Caki2 (cell line): ENCODE measurements at regions not wholly inside any gene's neighbourhood (a gene's known extent, or its start where the extent isn't known, plus 50 kb on each side); places are given as distances from the start of the nearest gene placed in this dataset.

ENCODE experiments used
- DNase-seq: peaks from one replicate; pipeline ENCODE4 v3.0.0-alpha.2; 2015; ENCODE audit warnings: low read depth
- in situ Hi-C: cut with HindIII; loops from 2 replicates; pipeline ENCODE4 v1.10.0; 2016; ENCODE audit warnings: low sequenced_read_pairs, low pct_unique_long_range_greater_than_20kb, mixed read lengths

- DNase-seq = no peak
- in situ Hi-C loops = no loop called here
These were observed 117.3 kb downstream of the GALR1 start for GRCh38 chr18:77366720-77367641.

GRCh38 chr18:77369644-77370043 lies 120.0 kb downstream of the GALR1 start:
- DNase-seq = no peak
- in situ Hi-C loops = no loop called here

- in situ Hi-C loops = no loop called here
These were observed 124.2 kb downstream of the GALR1 start for GRCh38 chr18:77373730-77374445.

GRCh38 chr18:77374446-77374805 lies 124.8 kb downstream of the GALR1 start:
- no peak for DNase-seq
- in situ Hi-C loops = no loop called here

More at GRCh38 chr18:77373730-77374445, 124.2 kb downstream of the GALR1 start:
- no peak for DNase-seq

GRCh38 chr18:77376043-77376732 lies 126.5 kb downstream of the GALR1 start:
- in situ Hi-C loops = no loop called here
- DNase-seq = no peak

- in situ Hi-C loops = no loop called here
These were observed 127.1 kb downstream of the GALR1 start for GRCh38 chr18:77376733-77377094.

GRCh38 chr18:77377813-77378212 lies 128.2 kb downstream of the GALR1 start:
- in situ Hi-C loops = no loop called here
- no peak for DNase-seq

More at GRCh38 chr18:77376733-77377094, 127.1 kb downstream of the GALR1 start:
- DNase-seq = no peak

- in situ Hi-C loops = no loop called here
These were observed 130.4 kb downstream of the GALR1 start for GRCh38 chr18:77379976-77380509.

GRCh38 chr18:77380695-77381094 lies 131.0 kb downstream of the GALR1 start:
- no peak for DNase-seq

More at GRCh38 chr18:77379976-77380509, 130.4 kb downstream of the GALR1 start:
- DNase-seq = no peak

GRCh38 chr18:77392321-77392720 lies 142.7 kb downstream of the GALR1 start:
- in situ Hi-C loops = no loop called here
- no peak for DNase-seq

More at GRCh38 chr18:77380695-77381094, 131.0 kb downstream of the GALR1 start:
- in situ Hi-C loops = no loop called here

GRCh38 chr18:77393519-77393918 lies 143.9 kb downstream of the GALR1 start:
- in situ Hi-C loops = no loop called here
- no peak for DNase-seq

- in situ Hi-C loops = no loop called here
These were observed 146.3 kb downstream of the GALR1 start for GRCh38 chr18:77395953-77396352.

GRCh38 chr18:77397056-77397455 lies 147.4 kb downstream of the GALR1 start:
- in situ Hi-C loops = no loop called here
- DNase-seq = no peak

More at GRCh38 chr18:77395953-77396352, 146.3 kb downstream of the GALR1 start:
- no peak for DNase-seq

- in situ Hi-C loops = no loop called here
- DNase-seq = peak; percentile 1
These were observed 148.0 kb downstream of the GALR1 start for GRCh38 chr18:77397617-77398016.

- in situ Hi-C loops = no loop called here
- DNase-seq = no peak
These were observed 150.9 kb downstream of the GALR1 start for GRCh38 chr18:77400561-77400960.

GRCh38 chr18:77401173-77401572 lies 151.5 kb downstream of the GALR1 start:
- in situ Hi-C loops = no loop called here
- DNase-seq = no peak

GRCh38 chr18:77403969-77404535 lies 154.4 kb downstream of the GALR1 start:
- DNase-seq = no peak

GRCh38 chr18:77405096-77405495 lies 155.4 kb downstream of the GALR1 start:
- no peak for DNase-seq
- in situ Hi-C loops = no loop called here

More at GRCh38 chr18:77403969-77404535, 154.4 kb downstream of the GALR1 start:
- in situ Hi-C loops = no loop called here
